ENCODE measurements at regions not wholly inside any gene's neighbourhood (a gene's known extent, or its start where the extent isn't known, plus 50 kb on each side); places are given as distances from the start of the nearest gene placed in this dataset.
"Not testable (repeated sequence)": the region's sequence is repeated elsewhere in the genome, so short reads cannot be mapped to it uniquely, and the experiment has no call there.

DNA sequence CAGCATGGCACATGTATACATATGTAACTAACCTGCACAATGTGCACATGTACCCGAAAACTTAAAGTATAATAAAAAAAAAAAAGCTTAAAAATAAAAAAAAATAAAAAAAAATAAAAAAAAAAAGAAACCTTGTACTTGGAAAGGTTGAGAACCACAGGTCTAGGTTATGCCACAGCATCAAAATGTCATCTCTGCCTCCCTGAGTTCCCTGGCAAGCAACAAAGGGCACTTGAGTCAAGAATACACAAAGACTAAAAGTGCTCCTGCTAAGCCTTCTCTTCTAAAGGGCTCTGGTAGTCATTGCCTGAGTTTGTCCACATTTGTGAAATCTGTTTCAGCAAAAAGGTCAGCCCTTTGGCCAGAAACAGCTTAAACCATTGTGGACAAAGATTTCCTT lies 395.8 kb upstream of the CCDC54 start:
- ATAC-seq (no peak), DNase-seq (no peak)
- Histone ChIP-seq H3K27ac (no peak overlapping the region), H3K36me3 (replicated peaks in 1 of 2; ENCODE audit: insufficient read depth in 1 of 2, low read depth in 2 of 2) (no peaks in the 10 kb centered on the region), H3K27me3 (no peaks in the 10 kb centered on the region), H3K4me3 (no peak overlapping the region), H3K9me3 (no peaks in the 10 kb centered on the region), H3K4me1 (no peaks in the 10 kb centered on the region)
- intact Hi-C loops (cut with DNase I), result no loop called here
- 75 to 86% methylated on average over 1 of the region's 1 CpG for WGBS, 2 donors
- TF ChIP-seq, protein P1, sequence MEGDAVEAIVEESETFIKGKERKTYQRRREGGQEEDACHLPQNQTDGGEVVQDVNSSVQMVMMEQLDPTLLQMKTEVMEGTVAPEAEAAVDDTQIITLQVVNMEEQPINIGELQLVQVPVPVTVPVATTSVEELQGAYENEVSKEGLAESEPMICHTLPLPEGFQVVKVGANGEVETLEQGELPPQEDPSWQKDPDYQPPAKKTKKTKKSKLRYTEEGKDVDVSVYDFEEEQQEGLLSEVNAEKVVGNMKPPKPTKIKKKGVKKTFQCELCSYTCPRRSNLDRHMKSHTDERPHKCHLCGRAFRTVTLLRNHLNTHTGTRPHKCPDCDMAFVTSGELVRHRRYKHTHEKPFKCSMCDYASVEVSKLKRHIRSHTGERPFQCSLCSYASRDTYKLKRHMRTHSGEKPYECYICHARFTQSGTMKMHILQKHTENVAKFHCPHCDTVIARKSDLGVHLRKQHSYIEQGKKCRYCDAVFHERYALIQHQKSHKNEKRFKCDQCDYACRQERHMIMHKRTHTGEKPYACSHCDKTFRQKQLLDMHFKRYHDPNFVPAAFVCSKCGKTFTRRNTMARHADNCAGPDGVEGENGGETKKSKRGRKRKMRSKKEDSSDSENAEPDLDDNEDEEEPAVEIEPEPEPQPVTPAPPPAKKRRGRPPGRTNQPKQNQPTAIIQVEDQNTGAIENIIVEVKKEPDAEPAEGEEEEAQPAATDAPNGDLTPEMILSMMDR (IDR thresholded peaks at IDR 0.05), result no peak

DNA sequence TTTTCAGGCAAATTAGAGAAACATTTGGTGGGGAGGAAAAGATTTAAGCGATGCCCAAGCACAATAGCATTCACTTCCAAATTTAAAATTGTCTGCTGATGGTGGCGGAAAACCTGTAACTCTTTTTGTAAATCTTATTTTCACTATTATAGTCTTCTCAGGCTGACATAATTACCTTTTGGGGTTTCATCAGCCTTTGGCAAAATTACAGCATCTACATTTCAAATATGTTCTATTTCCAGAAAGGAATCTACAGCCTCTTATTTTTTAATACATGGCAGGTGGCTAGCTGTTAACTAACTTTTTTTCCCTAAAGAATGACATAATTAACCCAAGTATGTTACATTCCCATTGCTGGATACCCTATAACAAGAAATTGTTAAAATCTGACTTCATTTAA lies 391.5 kb upstream of the CCDC54 start:
- H3K9me3 ChIP-seq, result no peaks in the 10 kb centered on the region
- 79 to 81% methylated on average over 2 of the region's 2 CpGs for WGBS, 2 donors
- H3K4me1 ChIP-seq, result no peaks in the 10 kb centered on the region
- no peak for TF ChIP-seq POLR2A (IDR thresholded peaks at IDR 0.05)
- TF ChIP-seq, protein P1 (IDR thresholded peaks at IDR 0.05), result no peak
- no peak for ATAC-seq
- no peak for DNase-seq
- no peaks in the 10 kb centered on the region for H3K27me3 ChIP-seq
- H3K36me3 ChIP-seq (replicated peaks in 1 of 2; ENCODE audit: insufficient read depth in 1 of 2, low read depth in 2 of 2), result no peaks in the 10 kb centered on the region
- H3K4me3 ChIP-seq, result no peak overlapping the region
- no peak overlapping the region for H3K27ac ChIP-seq
- intact Hi-C loops (cut with DNase I), result no loop called here

DNA sequence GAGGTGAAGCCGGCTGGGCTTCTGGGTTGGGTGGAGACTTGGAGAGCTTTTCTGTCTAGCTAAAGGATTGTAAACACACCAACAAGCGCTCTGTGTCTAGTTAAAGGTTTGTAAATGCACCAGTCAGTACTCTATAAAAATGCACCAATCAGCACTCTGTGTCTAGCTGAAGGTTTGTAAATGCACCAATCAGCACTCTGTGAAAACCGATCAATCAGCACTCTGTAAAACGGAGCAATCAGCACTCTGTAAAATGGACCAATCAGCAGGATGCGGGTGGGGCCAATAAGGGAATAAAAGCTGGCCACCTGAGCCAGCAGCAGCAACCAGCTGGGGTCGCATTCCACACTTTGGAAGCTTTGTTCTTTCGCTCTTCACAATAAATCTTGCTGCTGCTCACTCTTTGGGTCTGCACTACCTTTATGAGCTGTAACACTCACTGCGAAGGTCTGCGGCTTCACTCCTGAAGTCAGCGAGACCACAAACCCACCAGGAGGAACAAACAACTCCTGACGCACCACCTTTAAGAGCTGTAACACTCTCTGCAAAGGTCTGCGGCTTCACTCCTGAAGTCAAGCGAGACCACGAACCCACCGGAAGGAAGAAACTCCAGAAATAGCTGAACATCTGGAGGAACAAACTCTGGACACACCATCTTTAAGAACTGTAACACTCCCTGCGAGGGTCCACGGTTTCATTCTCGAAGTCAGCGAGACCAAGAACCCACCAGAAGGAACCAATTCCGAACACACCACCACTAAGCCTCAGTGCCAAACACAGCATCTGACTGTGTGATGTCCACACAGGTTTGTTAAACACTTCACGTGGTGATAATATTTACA lies 378.2 kb upstream of the CCDC54 start:
- not testable (repeated sequence) for DNase-seq
- WGBS, 2 donors, result 73 to 79% methylated on average over 18 to 21 of the region's 21 CpGs

DNA sequence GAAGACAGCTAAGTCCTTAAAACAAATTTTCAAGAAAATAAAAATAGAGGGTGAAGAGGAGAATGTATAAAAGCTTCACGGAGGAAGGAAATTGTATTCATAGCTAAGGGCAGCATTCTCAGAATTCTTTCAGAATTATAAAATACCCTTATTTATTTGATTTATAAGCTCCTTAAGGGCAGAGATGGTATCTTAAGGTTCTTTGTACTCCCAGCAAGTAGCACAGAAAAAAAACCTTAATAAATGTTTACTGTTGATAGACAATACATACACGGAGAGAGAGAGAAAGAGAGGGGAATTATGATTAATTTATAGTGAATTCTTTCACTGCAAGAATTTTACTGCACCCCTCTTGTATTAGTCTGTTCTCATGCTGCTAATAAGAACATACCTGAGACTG lies 375.6 kb upstream of the CCDC54 start:
- DNase-seq, result no peak
- Histone ChIP-seq H3K36me3 (replicated peaks in 1 of 2; ENCODE audit: insufficient read depth in 1 of 2, low read depth in 2 of 2) (no peaks in the 10 kb centered on the region), H3K9me3 (peaks cover 0 to 6% (median 0%) of the 10 kb centered on the region in 3 donors), H3K4me1 (no peaks in the 10 kb centered on the region), H3K4me3 (no peak overlapping the region), H3K27ac (no peak overlapping the region), H3K27me3 (no peaks in the 10 kb centered on the region)
- TF ChIP-seq POLR2A (IDR thresholded peaks at IDR 0.05), result no peak
- TF ChIP-seq, protein P1 (IDR thresholded peaks at IDR 0.05), result no peak
- no peak for ATAC-seq
- 44 to 54% methylated on average over 2 of the region's 2 CpGs for WGBS, 2 donors
- intact Hi-C loops (cut with DNase I), result no loop called here

More for the DNA sequence above, 378.2 kb upstream of the CCDC54 start:
- H3K27ac ChIP-seq; H3K27me3 ChIP-seq; ATAC-seq; H3K4me1 ChIP-seq; H3K36me3 ChIP-seq (replicated peaks in 1 of 2; ENCODE audit: insufficient read depth in 1 of 2, low read depth in 2 of 2); H3K9me3 ChIP-seq; H3K4me3 ChIP-seq; intact Hi-C loops (cut with DNase I): not testable (repeated sequence)

DNA sequence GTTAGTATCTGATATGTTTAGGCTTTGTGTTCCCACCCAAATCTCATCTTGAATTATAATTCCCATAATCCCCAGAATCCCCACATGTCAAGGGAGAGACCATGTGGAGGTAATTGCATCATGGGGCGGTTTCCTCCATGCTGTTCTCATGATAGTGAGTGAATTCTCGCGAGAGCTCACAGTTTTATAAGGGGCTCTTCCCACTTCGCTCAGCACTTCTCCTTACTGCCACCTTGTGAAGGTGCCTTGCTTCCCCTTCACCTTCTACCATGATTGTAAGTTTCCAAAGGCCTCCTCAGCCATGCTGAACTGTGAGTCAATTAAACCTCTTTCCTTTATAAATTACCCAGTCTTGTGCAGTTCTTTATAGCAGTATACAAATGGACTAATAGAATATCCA lies 371.9 kb upstream of the CCDC54 start:
- H3K36me3 ChIP-seq (replicated peaks in 1 of 2; ENCODE audit: insufficient read depth in 1 of 2, low read depth in 2 of 2); DNase-seq; H3K27me3 ChIP-seq; H3K4me1 ChIP-seq; ATAC-seq; H3K4me3 ChIP-seq; intact Hi-C loops (cut with DNase I); H3K27ac ChIP-seq; H3K9me3 ChIP-seq: not testable (repeated sequence)
- WGBS, 2 donors, result 49 to 52% methylated on average over 4 of the region's 4 CpGs

DNA sequence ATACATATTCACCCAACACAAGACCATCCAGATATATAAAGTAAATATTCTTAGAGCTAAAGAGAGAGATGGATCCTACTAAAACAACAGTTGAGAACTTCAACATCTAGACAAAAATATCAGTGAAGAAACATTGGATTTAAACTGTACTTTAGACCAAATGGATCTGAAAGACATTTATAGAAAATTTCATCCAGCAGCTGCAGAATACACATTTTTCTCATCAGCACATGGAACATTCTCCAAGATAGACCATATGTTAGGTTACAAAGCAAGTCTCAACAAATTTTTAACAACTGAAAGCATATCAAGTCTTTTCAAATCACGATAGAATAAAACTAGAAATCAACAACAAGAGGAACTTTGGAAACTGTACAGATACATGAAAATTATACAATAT lies 369.0 kb upstream of the CCDC54 start:
- ATAC-seq (no peak), DNase-seq (no peak)
- Histone ChIP-seq H3K4me1 (no peaks in the 10 kb centered on the region), H3K9me3 (no peaks in the 10 kb centered on the region), H3K27ac (no peak overlapping the region), H3K36me3 (replicated peaks in 1 of 2; ENCODE audit: insufficient read depth in 1 of 2, low read depth in 2 of 2) (no peaks in the 10 kb centered on the region), H3K4me3 (no peak overlapping the region), H3K27me3 (no peaks in the 10 kb centered on the region)
- intact Hi-C loops (cut with DNase I), result no loop called here
- no peak for TF ChIP-seq POLR2A (IDR thresholded peaks at IDR 0.05)
- TF ChIP-seq, protein P1 (IDR thresholded peaks at IDR 0.05), result no peak
- 42 to 51% methylated on average over 1 of the region's 1 CpG for WGBS, 2 donors

Data from body of pancreas (tissue), 4 donors.